Amniotic stem cell (primary cell): ENCODE measurements at regions not wholly inside any gene's neighbourhood (a gene's known extent, or its start where the extent isn't known, plus 50 kb on each side); places are given as distances from the start of the nearest gene placed in this dataset.
A peak's percentile ranks its signal among the peaks of the same experiment; 100 is the strongest.
"Not testable (repeated sequence)": the region's sequence is repeated elsewhere in the genome, so short reads cannot be mapped to it uniquely, and the experiment has no call there.

Source experiments
- DNase-seq: peaks from one replicate; lab custom pipeline; 2025; lab: John Stamatoyannopoulos, UW

DNA sequence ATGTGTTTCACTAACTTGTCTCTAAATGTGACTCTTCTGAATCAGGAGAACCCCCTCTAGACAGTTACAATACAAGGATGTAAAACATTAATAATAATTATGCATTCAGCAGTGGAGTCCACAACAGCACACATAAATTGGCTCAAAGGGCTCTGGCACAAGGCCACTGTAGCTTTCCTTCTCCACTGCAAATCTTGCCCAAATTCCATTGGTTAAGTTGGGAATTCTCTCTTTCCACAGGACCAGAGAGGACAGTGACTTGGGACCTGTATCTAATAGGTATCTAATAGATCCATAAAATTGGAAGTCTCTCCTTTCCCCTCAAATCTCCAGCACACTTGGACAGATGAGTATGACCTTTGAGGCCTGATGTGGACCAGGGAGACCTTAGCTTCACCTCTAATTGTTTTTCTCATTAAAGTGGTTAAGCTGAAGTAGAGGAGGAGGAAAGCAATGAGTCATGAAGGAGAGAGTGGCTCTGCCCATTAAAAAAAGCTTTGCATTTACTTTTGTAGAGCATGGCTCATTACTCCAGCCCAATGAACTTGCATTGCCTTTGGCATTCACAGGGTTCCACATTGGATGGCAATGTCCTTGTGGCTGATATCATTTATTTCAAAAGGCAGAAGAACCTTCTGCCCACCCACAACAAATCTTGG is 72.3 kb upstream of the SH3RF1 start:
- no peak for DNase-seq

DNA sequence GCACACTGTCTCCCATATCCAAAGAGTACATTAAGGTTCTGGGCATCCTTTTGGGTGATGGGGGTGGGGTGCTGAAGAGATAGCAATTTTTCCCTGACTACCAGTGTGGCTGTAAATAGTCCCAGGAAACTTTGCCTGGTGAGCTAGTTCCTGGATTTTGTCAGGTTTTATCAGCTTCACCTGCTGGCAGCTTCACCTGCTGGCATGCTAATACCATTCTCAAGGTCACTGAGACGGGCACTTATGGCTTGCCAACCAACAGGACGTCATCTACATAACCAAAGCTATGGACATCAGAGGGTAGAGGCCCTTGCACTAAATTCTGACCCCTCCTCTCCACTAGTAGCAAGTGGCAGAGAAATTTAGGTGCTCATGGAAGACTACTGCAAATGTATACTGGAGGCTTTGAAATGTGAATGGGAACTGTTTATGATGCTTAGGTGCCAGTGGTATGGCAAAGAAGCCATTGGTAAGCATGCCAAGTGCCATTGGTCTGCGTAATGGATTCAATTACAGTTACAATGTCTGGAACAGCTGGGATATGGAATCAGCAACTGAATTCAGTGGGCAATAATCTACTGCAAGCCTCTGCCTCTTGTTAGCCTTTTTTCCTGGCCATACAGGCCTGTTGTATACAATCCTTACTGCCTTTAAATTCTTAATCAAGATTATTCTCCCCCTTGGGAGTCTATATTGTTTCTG is 71.6 kb upstream of the SH3RF1 start:
- no peak for DNase-seq

DNA sequence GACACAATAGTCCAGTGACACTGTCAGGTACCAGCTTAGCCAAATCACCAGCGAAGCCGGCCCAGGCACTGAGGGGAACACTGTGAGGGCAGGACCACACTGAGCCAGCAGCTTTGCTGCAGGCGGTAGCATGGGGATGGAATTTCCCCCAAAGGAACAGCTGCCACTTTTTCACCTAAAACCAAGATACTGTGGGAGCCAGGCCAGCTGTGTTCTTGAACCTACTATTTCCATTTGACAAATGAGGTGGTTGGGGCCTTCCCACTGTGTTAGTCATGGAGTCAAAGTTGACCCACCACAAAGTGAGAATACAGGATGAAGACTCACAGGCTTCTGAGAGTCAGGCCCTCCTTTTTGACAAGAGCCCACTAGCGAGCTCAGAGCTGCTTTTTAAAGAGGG is 70.7 kb upstream of the SH3RF1 start:
- DNase-seq: no peak

DNA sequence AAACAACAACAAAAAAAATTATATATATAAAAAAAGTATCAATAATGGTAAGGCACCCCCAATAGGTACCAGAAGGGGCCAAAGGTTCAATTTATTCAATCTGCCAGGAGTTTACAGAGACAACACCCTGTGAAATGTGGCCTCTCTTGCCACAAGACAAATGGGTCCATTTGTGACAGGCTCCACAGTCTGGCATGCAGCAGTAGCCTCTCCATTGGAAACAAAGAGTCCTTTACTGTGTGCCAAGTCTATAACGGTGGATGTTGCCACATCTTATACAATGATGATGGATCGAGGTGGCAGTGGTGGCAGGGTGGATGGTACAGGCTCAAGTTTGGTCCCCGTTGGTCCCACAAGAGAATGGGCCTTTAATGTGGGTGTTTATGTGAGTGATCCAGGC is 70.1 kb upstream of the SH3RF1 start:
- no peak for DNase-seq

DNA sequence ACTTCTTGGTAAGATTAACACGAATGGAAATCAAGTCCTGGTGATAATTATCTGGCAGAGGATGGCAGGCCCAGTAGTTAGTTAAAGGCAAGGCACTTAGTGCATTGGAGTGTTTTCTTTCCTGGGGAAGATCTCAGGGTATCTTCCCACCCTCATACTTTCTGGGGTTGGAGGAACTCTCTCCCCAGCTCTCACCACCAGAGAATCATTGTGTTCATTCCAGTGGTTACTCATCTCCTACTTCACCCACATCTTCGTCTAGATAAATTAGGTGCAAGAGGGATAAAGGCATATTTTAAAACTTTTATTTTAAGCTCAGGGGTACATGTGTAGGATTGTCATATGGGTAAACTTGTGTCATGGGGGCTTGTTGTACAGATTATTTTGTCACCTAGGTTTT is 67.5 kb upstream of the SH3RF1 start:
- DNase-seq: no peak

GRCh38 chr4:169337510-169337909 is 66.8 kb upstream of the SH3RF1 start:
- peak; percentile 81 for DNase-seq

- no peak for DNase-seq
Observed at GRCh38 chr4:169335331-169335730, 64.6 kb upstream of the SH3RF1 start.

DNA sequence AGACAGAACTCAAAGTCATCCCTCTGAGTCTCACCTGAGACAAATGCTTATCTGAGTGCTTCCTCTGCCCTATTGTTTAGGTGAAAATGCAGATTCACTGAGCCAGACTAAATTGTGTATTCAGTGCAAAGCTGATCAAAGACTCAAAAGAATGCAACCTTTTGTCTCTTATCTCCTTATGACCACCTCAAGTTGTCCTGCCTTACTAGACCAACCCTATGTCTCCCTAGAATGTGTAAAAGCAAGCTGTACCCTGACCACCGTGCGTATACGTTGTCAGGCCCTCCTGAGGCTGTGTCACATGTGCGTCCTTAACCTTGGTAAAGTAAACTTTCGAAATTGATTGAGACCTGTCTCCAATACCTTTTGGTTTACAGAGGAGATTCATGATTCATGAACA is 63.6 kb upstream of the SH3RF1 start:
- no peak for DNase-seq

GRCh38 chr4:169333265-169333664 is 62.5 kb upstream of the SH3RF1 start:
- no peak for DNase-seq

- no peak for DNase-seq
Observed at GRCh38 chr4:169332583-169332982, 61.8 kb upstream of the SH3RF1 start.

DNA sequence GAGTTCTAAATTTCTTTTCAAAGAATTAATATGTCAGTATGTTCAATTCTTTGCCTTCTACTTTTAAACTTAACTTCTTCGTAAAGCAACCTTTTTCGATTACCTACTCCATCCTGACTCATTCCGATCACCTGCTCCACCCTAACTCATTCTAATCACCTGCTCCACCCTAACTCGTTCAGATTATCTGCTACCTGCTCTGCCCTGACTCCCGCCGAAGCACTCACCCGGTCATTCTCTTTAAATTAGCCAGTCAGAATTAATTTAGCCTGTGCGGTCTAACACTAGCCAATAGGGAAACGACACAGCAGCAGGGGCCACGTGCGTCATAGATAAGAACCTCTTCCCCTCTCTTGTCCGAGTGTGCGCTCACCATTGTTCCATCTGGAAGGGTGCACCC is 60.1 kb upstream of the SH3RF1 start:
- DNase-seq: no peak

- no peak for DNase-seq
Observed at GRCh38 chr4:169330095-169330494, 59.3 kb upstream of the SH3RF1 start.

DNA sequence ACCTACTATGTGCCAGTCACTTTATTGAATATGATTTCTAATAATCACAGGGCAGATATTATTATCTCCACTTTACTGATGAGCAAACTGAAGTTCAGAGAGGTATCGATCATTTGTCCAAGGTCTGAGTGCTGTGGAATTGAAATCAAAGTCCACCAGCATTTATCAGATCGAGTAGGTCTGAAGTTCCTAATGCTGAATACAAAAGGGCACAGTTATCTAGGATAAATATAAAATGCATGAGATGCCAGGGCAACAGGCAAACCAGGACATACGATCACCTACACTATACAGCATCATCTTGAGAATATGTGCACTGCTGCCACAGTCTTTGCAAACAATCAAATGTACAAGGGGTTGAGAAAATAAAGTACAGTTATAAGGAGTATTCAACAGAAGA is 57.2 kb upstream of the SH3RF1 start:
- no peak for DNase-seq

GRCh38 chr4:169323925-169324324 is 53.2 kb upstream of the SH3RF1 start:
- not testable (repeated sequence) for DNase-seq

DNA sequence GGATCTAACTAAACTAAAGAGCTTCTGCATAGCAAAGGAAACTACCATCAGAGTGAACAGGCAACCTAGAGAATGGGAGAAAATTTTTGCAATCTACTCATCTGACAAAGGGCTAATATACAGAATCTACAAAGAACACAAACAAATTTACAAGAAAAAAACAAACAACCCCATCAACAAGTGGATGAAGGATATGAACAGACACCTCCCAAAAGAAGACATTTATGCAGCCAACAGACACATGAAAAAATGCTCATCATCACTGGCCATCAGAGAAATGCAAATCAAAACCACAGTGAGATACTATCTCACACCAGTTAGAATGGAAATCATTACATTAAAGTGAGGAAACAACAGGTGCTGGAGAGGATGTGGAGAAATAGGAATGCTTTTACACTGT is 52.1 kb upstream of the SH3RF1 start:
- not testable (repeated sequence) for DNase-seq
